ENCODE measurements at regions not wholly inside any gene's neighbourhood (a gene's known extent, or its start where the extent isn't known, plus 50 kb on each side); places are given as distances from the start of the nearest gene placed in this dataset.

DNA sequence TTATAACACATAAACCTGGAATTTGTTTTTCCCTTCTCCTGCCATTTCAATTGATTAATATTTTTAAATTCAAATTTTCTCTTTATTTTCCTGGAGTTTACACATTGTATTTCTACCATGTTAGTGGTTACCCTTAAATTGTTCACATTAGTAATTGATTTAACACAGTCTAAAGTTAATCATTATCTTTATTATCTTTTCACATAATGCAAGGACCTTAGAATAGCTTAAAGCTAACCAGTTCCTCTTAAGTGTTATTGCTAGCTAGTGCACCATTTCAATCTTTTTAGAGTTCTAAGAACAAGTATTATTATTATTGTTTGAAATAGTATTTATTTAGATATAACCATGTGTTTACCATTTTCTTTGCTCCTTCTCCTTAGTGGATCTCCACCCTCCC, 251.2 kb upstream of the FBXL7 start:
- in situ Hi-C loops (cut with MboI; ENCODE audit: low sequenced_read_pairs) (no loop called here), intact Hi-C loops (cut with micrococcal nuclease) (no loop called here), dilution Hi-C loops (cut with HindIII; ENCODE audit: low sequenced_read_pairs, unreplicated experiment) (no loop called here)
- Histone ChIP-seq H2AK5ac (ENCODE audit: low read depth, low read length) (no peak overlapping the region), H2BK20ac (ENCODE audit: low read depth, low read length) (no peak overlapping the region), H4K20me1 (ENCODE audit: insufficient read depth, low read length) (no peaks in the 10 kb centered on the region), H3K56ac (ENCODE audit: extremely low read depth, insufficient read depth, low read length) (no peak overlapping the region), H4K91ac (ENCODE audit: insufficient read depth, low read depth, low read length) (no peak overlapping the region), H3K9me3 (ENCODE audit: control insufficient read depth, insufficient read depth, low read length) (peaks cover 5% of the 10 kb centered on the region; the same call in 1 of the 2 replicates), H3K23ac (ENCODE audit: low read depth, low read length) (no peak overlapping the region), H3K36me3 (ENCODE audit: control insufficient read depth, insufficient read depth, low read length) (no peaks in the 10 kb centered on the region), H3K9me1 (ENCODE audit: insufficient read depth, low read length) (no peaks in the 10 kb centered on the region), H2BK5ac (ENCODE audit: low read depth, low read length, poor library complexity, severe bottlenecking) (no peak overlapping the region), H3K27me3 (ENCODE audit: control insufficient read depth, insufficient read depth, low read length) (no peaks in the 10 kb centered on the region), H3K4me1 (ENCODE audit: control insufficient read depth, insufficient read depth, low read length) (no peaks in the 10 kb centered on the region), H2BK120ac (ENCODE audit: low read depth, low read length) (no peak overlapping the region), H3K79me1 (ENCODE audit: low read depth in 1 of 2, low read length in 2 of 2) (no peaks in the 10 kb centered on the region), H3K4ac (ENCODE audit: low read depth, low read length) (no peak overlapping the region), H3K18ac (ENCODE audit: low read depth, low read length) (no peak overlapping the region), H3K14ac (replicated peaks; ENCODE audit: low read depth, low read length) (no peak overlapping the region), H3K27ac (ENCODE audit: insufficient read depth, low read length) (no peak overlapping the region), H4K8ac (ENCODE audit: low read depth in 2 of 2, low read length in 2 of 2) (no peak overlapping the region), H2AK9ac (replicated peaks; ENCODE audit: low read depth, low read length, poor library complexity) (no peak overlapping the region), H2AFZ (replicated peaks; ENCODE audit: low read length, poor library complexity) (no peak overlapping the region), H3K4me3 (ENCODE audit: insufficient read depth, low read depth, low read length) (no peak overlapping the region), H4K5ac (ENCODE audit: low read depth, low read length) (no peak overlapping the region), H2BK15ac (ENCODE audit: low read depth, low read length) (no peak overlapping the region), H3K9ac (ENCODE audit: low read depth, low read length) (no peak overlapping the region), H3K4me2 (ENCODE audit: low read depth, low read length) (no peak overlapping the region; the same call in 1 of the 2 replicates)
- BruUV-seq (replicated peaks), result no TSS peak
- ATAC-seq (ENCODE audit: low read depth) (no peak; the same call in 1 of the 2 replicates), DNase-seq (no peak)
- ChIA-PET POLR2A (ENCODE audit: unreplicated experiment) (no interaction called here), CTCF (no interaction called here)
- TF ChIP-seq NFE2L2 (IDR thresholded peaks at IDR 0.05; ENCODE audit: low read depth, low read length) (no peak), BHLHE40 (IDR thresholded peaks at IDR 0.05; ENCODE audit: low read depth, low read length) (no peak), CEBPB (IDR thresholded peaks at IDR 0.05; ENCODE audit: low read depth, low read length) (no peak), RAD21 (IDR thresholded peaks at IDR 0.05; ENCODE audit: low read length) (no peak), USF2 (IDR thresholded peaks at IDR 0.05; ENCODE audit: low read depth, low read length) (no peak), FOS (IDR thresholded peaks at IDR 0.05; ENCODE audit: low read depth, low read length) (no peak), MXI1 (IDR thresholded peaks at IDR 0.05; ENCODE audit: borderline replicate concordance, low read depth, low read length) (no peak), MAZ (IDR thresholded peaks at IDR 0.05; ENCODE audit: borderline replicate concordance, low read depth, low read length) (no peak)
- TF ChIP-seq, protein P1, sequence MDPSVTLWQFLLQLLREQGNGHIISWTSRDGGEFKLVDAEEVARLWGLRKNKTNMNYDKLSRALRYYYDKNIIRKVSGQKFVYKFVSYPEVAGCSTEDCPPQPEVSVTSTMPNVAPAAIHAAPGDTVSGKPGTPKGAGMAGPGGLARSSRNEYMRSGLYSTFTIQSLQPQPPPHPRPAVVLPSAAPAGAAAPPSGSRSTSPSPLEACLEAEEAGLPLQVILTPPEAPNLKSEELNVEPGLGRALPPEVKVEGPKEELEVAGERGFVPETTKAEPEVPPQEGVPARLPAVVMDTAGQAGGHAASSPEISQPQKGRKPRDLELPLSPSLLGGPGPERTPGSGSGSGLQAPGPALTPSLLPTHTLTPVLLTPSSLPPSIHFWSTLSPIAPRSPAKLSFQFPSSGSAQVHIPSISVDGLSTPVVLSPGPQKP (IDR thresholded peaks at IDR 0.05; ENCODE audit: borderline replicate concordance, low read depth, low read length), result no peak
- TF ChIP-seq, protein P2, sequence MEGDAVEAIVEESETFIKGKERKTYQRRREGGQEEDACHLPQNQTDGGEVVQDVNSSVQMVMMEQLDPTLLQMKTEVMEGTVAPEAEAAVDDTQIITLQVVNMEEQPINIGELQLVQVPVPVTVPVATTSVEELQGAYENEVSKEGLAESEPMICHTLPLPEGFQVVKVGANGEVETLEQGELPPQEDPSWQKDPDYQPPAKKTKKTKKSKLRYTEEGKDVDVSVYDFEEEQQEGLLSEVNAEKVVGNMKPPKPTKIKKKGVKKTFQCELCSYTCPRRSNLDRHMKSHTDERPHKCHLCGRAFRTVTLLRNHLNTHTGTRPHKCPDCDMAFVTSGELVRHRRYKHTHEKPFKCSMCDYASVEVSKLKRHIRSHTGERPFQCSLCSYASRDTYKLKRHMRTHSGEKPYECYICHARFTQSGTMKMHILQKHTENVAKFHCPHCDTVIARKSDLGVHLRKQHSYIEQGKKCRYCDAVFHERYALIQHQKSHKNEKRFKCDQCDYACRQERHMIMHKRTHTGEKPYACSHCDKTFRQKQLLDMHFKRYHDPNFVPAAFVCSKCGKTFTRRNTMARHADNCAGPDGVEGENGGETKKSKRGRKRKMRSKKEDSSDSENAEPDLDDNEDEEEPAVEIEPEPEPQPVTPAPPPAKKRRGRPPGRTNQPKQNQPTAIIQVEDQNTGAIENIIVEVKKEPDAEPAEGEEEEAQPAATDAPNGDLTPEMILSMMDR (conservative IDR thresholded peaks at IDR 0.05; ENCODE audit: low read depth, low read length), result no peak

Measured in IMR-90 (cell line).